HUES64 (cell line): ENCODE measurements at regions not wholly inside any gene's neighbourhood (a gene's known extent, or its start where the extent isn't known, plus 50 kb on each side); places are given as distances from the start of the nearest gene placed in this dataset.

ENCODE experiments used
- H3K27ac ChIP-seq: 2 replicates; pipeline ENCODE4 v1.7.0; 2013; ENCODE audit warnings: low read depth, low read length, inconsistent platforms
- H3K27me3 ChIP-seq: 2 replicates; pipeline ENCODE4 v1.6.1; 2013; ENCODE audit warnings: mild to moderate bottlenecking, low read length; ENCODE audit not compliant: insufficient read depth
- H3K36me3 ChIP-seq: 2 replicates; pipeline ENCODE4 v1.6.1; 2013; ENCODE audit warnings: mild to moderate bottlenecking, low read length; ENCODE audit not compliant: insufficient read depth
- H3K4me1 ChIP-seq: 2 replicates; pipeline ENCODE4 v1.6.1; 2013; ENCODE audit warnings: mild to moderate bottlenecking, low read length, moderate library complexity; ENCODE audit not compliant: insufficient read depth
- H3K4me3 ChIP-seq: 2 replicates; pipeline ENCODE4 v1.5.1; 2013; ENCODE audit warnings: mild to moderate bottlenecking, low read length, moderate library complexity
- H3K9ac ChIP-seq: 2 replicates; pipeline ENCODE4 v1.6.1; 2013; ENCODE audit warnings: mild to moderate bottlenecking, low read depth, low read length
- H3K9me3 ChIP-seq: 2 replicates; pipeline ENCODE4 v1.6.1; 2013; ENCODE audit warnings: low read depth, low read length; ENCODE audit not compliant: insufficient read depth
- WGBS: fragments of 150-250, 120-280 bp; methylation state at CpG from one replicate; pipeline ENCODE4 v1.1.7; 2013; ENCODE audit warnings: missing lambda C conversion rate; 5-methylcytosine and 5-hydroxymethylcytosine counted together

DNA sequence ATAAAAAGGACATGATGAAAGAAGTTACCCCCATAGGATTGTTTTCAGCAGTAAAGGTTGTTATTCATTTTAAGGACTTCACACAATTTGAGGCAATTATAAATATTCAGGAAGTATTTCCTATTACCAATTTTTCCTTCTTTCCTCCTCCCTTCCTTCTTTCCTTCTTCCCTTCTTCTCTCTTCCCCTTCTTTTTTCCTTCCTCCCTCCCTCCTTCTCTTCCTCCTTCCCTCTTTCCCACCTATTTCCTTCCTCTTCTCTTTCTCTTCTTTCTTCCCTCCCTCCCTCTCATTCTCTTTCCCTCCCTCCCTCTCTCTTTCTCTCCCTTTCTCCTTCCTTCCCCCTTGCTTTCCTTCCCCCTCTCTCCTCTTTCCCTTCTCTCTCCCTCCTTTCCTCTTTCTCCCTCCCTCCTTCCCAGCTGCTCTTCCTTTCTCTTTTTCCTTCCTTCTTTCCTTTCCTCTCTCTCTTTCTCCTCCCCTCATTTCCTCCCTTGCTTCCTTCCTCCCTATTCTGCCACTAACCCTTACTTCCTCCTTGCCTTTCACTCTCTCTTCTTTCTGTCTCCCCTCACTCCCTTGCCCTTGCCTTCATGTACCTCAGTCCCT is 105.1 kb downstream of the ADRB2 start:
- H3K4me1 ChIP-seq: peaks cover 18% of the 10 kb centered on the region
- H3K9me3 ChIP-seq: no peaks in the 10 kb centered on the region
- H3K36me3 ChIP-seq: no peaks in the 10 kb centered on the region

DNA sequence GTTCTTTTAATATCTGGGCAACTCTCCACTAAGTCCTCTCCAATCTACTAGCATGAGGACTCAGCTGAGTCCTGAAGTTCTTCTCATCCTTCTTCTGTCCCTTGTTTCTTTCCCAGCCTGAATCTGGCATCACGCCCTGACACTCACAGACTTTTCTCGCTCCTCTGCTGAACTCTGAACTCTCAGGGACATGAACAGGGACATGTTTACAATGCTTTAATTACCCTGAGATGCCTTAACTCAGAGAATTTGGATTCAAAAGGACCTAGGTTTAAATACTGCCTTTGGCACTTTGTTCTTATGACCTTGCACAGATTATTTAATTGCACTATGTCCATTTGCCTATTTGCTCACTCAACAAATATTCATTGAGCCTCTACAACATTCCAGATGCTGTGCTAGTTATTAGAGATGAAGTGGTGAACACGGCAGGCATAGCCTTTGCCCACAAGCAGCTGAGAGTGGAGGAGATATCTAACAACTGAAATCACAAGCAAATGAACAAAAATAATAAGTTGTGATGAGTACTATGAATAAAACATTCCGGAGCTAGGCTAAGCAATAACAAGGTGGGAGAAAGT is 106.0 kb downstream of the ADRB2 start:
- no peaks in the 10 kb centered on the region for H3K9me3 ChIP-seq
- peaks cover 18% of the 10 kb centered on the region for H3K4me1 ChIP-seq
- H3K27ac ChIP-seq: no peak overlapping the region
- H3K36me3 ChIP-seq: no peaks in the 10 kb centered on the region
- WGBS: 93% methylated on average over 3 of the region's 4 CpGs
- no peaks in the 10 kb centered on the region for H3K27me3 ChIP-seq
- H3K4me3 ChIP-seq: no peak overlapping the region
- H3K9ac ChIP-seq: no peak overlapping the region

More for the DNA sequence above, 105.1 kb downstream of the ADRB2 start:
- Histone ChIP-seq H3K9ac (no peak overlapping the region), H3K4me3 (no peak overlapping the region), H3K27me3 (no peaks in the 10 kb centered on the region), H3K27ac (no peak overlapping the region)

DNA sequence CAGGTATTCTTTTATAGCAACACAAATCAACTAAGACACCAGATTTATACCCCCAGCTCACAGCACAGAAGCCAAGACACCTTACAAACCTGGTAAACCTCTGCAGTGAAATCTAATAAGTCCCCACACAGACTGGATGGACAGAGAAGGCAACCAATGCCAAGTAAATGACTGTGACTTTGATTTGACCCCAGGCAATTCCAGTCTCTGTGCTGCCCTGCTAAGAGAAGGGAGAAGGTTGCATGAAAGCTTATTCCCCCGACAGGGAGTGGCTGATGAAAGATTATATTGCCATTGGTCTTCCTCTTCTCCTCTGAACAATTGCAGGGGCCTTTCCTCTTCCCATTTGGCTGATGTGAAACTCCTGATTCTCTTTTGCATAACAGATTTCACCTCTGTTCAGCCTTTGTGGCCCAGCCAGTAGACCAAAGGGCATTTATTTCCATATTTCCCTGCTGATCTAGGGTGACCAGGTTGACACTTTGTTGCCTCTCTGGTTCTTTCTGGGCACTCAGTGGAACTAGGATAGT is 107.6 kb downstream of the ADRB2 start:
- H3K9ac ChIP-seq: no peak overlapping the region
- H3K4me3 ChIP-seq: no peak overlapping the region
- H3K36me3 ChIP-seq: no peaks in the 10 kb centered on the region
- no peak overlapping the region for H3K27ac ChIP-seq
- H3K9me3 ChIP-seq: no peaks in the 10 kb centered on the region
- peaks cover 11% of the 10 kb centered on the region for H3K4me1 ChIP-seq
- no peaks in the 10 kb centered on the region for H3K27me3 ChIP-seq
- 71% methylated on average over 1 of the region's 1 CpG for WGBS

DNA sequence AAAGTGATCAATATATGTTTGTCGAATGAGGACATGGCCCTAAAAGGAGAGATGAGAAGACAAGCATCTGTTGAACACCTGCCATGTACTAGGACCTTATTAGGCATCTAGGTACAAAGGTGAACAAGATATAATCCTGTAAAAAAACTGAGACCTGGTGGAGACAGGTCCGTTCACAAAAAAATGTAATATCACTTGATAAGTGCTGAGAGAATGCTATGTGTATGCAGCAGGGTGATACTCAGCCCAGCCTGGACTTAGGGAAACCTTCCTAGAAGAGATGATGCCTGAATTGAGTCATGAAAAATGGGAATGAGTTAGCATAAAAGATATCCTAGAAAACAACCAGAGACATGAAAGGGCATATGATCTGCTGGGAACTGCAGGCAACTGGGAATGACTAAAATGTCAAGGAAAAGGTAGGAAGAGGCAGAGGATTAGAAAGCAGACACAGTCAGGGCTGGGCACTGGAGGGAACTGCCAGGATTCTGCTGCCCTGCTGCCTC is 108.5 kb downstream of the ADRB2 start:
- H3K27me3 ChIP-seq: no peaks in the 10 kb centered on the region
- H3K36me3 ChIP-seq: no peaks in the 10 kb centered on the region
- 88% methylated on average over 2 of the region's 2 CpGs for WGBS
- no peak overlapping the region for H3K9ac ChIP-seq
- no peak overlapping the region for H3K27ac ChIP-seq
- H3K4me3 ChIP-seq: no peak overlapping the region
- H3K4me1 ChIP-seq: peaks cover 11% of the 10 kb centered on the region
- no peaks in the 10 kb centered on the region for H3K9me3 ChIP-seq

DNA sequence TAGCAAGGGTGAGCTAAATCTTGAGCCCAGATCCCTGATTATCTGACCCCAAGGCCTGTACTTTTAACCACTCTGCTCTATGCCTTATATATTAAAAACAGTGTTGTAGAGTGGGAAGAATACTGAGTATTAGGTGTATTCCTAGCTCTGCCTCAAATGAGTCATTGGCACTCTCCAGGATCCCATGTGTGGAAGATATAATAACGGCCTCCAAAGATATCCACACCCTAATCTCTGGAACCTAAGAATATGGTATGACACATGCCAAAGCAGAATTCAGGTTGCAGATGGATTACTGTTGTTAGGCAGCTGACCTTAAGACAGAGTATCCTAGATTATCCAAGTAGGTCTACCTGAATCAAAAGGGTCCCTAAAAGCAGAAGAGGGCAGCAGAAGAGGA is 110.8 kb downstream of the ADRB2 start:
- 60% methylated on average over 1 of the region's 1 CpG for WGBS
- no peak overlapping the region for H3K27ac ChIP-seq
- H3K9ac ChIP-seq: no peak overlapping the region

DNA sequence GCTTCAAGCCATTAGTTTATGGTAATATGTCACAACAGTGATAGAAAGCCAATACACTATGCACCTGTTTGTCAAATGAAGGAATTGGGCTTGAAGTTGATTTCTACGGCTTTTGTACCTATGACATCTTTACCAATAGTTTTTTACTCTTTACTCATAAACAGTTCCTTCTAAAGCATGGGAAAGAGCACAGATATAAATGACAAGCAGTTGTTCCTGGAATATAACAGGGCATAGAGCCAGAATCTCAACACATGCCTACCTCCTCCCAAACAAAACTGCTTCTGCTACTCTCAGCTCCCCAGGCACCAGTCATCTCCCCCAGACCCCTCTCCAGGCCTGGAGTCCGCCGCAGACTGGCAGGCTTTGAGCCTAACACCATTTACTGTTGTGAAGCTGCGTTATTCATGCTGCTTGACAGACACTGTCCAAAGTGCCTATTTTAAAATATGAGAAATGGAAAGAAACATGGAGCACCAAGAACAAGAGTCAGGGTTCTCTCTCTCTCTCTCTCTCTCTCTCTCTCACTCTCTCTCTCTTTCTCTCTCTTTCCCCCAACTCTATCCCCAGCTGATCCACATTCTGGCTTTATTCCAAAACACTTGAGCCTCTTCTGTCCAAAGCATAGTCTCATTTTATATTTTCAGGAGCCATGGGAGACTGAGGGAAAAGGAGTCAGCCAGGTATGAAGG is 111.6 kb downstream of the ADRB2 start:
- WGBS: 92% methylated on average over 4 of the region's 4 CpGs
- H3K9ac ChIP-seq: no peak overlapping the region

More for the DNA sequence above, 110.8 kb downstream of the ADRB2 start:
- H3K27me3 ChIP-seq: no peaks in the 10 kb centered on the region
- 0 out of 2 replicates have a peak, but pooled peaks cover 8% of the 10 kb centered on the region for H3K9me3 ChIP-seq
- H3K4me1 ChIP-seq: no peaks in the 10 kb centered on the region
- H3K4me3 ChIP-seq: no peak overlapping the region
- H3K36me3 ChIP-seq: no peaks in the 10 kb centered on the region

DNA sequence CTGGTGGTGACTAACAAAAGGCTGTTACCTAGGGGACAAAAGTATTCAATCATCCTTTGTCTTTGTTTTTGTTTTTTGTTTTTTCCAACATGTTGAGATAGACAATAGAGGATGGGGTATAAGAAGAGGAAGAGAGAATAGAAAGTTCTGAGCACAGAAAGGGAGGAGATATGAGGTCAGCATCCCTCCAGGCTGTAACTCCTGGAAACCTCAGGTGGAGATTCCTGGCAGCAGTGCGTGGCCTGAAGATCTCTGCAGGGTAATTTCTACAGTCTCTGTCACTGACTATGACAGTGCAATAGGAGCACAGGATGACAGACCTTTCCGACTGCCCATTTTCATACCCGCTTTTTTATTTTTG is 112.1 kb downstream of the ADRB2 start:
- H3K9me3 ChIP-seq: 0 out of 2 replicates have a peak, but pooled peaks cover 8% of the 10 kb centered on the region
- no peak overlapping the region for H3K4me3 ChIP-seq
- 88% methylated on average over 3 of the region's 3 CpGs for WGBS
- H3K9ac ChIP-seq: no peak overlapping the region
- no peaks in the 10 kb centered on the region for H3K27me3 ChIP-seq
- no peaks in the 10 kb centered on the region for H3K36me3 ChIP-seq
- no peak overlapping the region for H3K27ac ChIP-seq
- H3K4me1 ChIP-seq: no peaks in the 10 kb centered on the region

More for the DNA sequence above, 111.6 kb downstream of the ADRB2 start:
- Histone ChIP-seq H3K36me3 (no peaks in the 10 kb centered on the region), H3K27ac (no peak overlapping the region), H3K4me3 (no peak overlapping the region), H3K9me3 (0 out of 2 replicates have a peak, but pooled peaks cover 8% of the 10 kb centered on the region), H3K4me1 (no peaks in the 10 kb centered on the region), H3K27me3 (no peaks in the 10 kb centered on the region)

DNA sequence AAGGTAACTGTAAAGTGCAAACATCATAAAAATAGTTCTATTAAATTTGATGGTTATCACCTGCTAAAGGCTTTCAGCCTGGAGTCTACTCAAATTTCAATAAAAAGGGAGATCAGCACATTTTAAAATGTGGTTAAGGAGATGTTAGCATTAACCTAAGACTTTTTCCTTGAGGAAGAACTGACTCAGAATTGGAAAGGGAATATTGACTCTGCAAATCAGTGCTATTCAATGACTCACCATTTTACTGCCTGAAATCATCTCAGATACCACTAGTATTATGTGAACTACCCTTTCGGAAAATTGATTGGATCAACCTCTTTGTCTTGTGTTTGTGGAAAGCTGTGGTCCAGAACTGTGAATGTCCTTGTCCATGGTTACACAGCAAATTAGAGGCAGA is 113.3 kb downstream of the ADRB2 start:
- Histone ChIP-seq H3K27me3 (no peaks in the 10 kb centered on the region), H3K27ac (no peak overlapping the region), H3K9me3 (0 out of 2 replicates have a peak, but pooled peaks cover 8% of the 10 kb centered on the region), H3K4me3 (no peak overlapping the region), H3K9ac (no peak overlapping the region), H3K4me1 (no peaks in the 10 kb centered on the region), H3K36me3 (no peaks in the 10 kb centered on the region)
- 91% methylated on average over 1 of the region's 1 CpG for WGBS

DNA sequence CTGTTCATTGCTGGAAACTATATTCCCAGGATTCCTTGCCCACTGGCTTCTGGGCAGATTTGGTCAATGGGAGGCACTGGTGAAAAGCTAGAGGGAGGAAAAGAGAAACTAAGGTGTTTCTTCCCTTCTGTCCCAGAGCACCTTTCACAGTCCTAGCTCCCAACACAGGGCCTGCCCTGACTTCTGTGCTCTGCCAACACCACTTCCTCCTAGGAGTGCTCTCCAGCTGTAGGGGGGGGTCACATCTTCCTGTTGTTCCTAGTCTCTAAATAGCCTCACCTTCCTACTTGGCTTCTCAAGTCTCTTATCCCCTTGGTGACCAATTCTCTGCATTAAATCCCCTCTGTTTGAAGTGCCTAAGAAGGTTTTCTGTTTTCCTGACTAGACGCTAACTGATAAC is 115.4 kb downstream of the ADRB2 start:
- 0 out of 2 replicates have a peak, but pooled peaks cover 8% of the 10 kb centered on the region for H3K9me3 ChIP-seq
- no peaks in the 10 kb centered on the region for H3K36me3 ChIP-seq
- H3K9ac ChIP-seq: no peak overlapping the region
- no peak overlapping the region for H3K27ac ChIP-seq
- 50% methylated on average over 1 of the region's 1 CpG for WGBS
- no peak overlapping the region for H3K4me3 ChIP-seq
- H3K27me3 ChIP-seq: no peaks in the 10 kb centered on the region
- H3K4me1 ChIP-seq: no peaks in the 10 kb centered on the region

DNA sequence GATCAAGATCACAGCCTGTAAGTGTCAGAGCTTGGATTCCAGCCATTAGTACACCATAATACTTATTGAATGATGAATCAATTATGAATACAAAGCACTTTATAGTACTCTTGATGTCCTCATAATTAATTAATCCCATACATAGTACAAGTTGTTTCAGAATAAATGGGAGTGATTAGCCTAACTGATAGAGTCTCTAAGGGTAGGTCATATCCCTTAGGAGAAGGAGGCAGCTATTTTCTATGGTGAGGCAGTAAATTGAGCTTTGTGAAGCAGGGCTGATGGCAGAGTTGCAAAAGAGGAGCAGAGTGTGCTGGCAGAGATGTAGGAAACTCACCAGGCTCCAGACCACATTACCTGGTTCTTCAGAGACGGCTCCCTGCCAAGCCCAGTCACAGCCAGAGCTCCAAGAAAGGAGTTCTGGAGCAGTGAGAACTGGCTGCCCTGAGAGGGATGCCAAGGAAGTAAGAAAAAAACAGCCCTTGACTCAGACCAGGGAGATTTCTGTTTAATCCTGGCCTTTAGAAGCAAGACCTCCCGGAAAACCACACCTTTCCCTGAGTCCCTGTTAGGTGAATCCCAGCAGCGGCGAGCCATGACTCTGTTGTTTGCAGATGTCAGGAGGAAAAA is 112.9 kb downstream of the SH3TC2 start:
- Histone ChIP-seq H3K27me3 (no peaks in the 10 kb centered on the region), H3K27ac (no peak overlapping the region), H3K9me3 (no peaks in the 10 kb centered on the region), H3K9ac (no peak overlapping the region), H3K36me3 (no peaks in the 10 kb centered on the region), H3K4me3 (no peak overlapping the region), H3K4me1 (peaks cover 23% of the 10 kb centered on the region)
- WGBS: 63% methylated on average over 4 of the region's 4 CpGs

DNA sequence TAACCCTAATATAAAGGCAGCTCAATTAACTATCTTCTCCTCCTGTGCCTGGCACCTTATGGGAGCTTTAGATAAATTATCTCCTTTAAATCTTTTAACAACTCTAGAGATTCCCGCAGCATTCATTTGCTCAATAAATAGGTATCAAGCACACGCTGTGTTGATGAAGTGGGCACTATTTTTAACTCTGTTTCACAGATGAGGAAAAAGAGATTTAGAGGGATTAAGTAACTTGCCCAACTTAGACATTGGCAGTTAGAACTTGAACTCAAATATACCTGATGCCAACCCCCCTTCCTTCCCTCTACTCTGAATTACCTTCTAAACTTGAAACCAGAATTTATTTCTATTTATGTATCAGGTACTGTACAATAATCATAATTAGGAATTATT is 112.4 kb downstream of the SH3TC2 start:
- H3K9ac ChIP-seq: no peak overlapping the region
- H3K9me3 ChIP-seq: no peaks in the 10 kb centered on the region

More for the DNA sequence above, 112.4 kb downstream of the SH3TC2 start:
- H3K27me3 ChIP-seq: no peaks in the 10 kb centered on the region
- 94% methylated on average over 2 of the region's 2 CpGs for WGBS
- no peak overlapping the region for H3K27ac ChIP-seq
- H3K36me3 ChIP-seq: no peaks in the 10 kb centered on the region
- peaks cover 23% of the 10 kb centered on the region for H3K4me1 ChIP-seq
- no peak overlapping the region for H3K4me3 ChIP-seq
